HFF-Myc (cell line): ENCODE measurements at regions not wholly inside any gene's neighbourhood (a gene's known extent, or its start where the extent isn't known, plus 50 kb on each side); places are given as distances from the start of the nearest gene placed in this dataset.

Experiments
- DNase-seq: peaks from one replicate; pipeline ENCODE4 v3.0.0-alpha.2; 2011; ENCODE audit warnings: low read depth; ENCODE audit errors: extremely low read depth
- H3K4me3 ChIP-seq: replicated peaks from 2 replicates; pipeline ENCODE4 v1.5.1; 2011; ENCODE audit warnings: low read depth, mild to moderate bottlenecking, control low read depth, low read length
- TF ChIP-seq, protein P1 (sequence below): IDR thresholded peaks from 2 replicates; pipeline ENCODE4 v1.5.1; 2012; ENCODE audit warnings: mild to moderate bottlenecking, low read depth, low read length, control low read depth; ENCODE audit errors: missing control alignments

GRCh38 chr16:86895606-86896005, 317.3 kb downstream of the FOXL1 start:
- no peak overlapping the region for H3K4me3 ChIP-seq
- DNase-seq = no peak
- TF ChIP-seq, protein P1, sequence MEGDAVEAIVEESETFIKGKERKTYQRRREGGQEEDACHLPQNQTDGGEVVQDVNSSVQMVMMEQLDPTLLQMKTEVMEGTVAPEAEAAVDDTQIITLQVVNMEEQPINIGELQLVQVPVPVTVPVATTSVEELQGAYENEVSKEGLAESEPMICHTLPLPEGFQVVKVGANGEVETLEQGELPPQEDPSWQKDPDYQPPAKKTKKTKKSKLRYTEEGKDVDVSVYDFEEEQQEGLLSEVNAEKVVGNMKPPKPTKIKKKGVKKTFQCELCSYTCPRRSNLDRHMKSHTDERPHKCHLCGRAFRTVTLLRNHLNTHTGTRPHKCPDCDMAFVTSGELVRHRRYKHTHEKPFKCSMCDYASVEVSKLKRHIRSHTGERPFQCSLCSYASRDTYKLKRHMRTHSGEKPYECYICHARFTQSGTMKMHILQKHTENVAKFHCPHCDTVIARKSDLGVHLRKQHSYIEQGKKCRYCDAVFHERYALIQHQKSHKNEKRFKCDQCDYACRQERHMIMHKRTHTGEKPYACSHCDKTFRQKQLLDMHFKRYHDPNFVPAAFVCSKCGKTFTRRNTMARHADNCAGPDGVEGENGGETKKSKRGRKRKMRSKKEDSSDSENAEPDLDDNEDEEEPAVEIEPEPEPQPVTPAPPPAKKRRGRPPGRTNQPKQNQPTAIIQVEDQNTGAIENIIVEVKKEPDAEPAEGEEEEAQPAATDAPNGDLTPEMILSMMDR = no peak

DNA sequence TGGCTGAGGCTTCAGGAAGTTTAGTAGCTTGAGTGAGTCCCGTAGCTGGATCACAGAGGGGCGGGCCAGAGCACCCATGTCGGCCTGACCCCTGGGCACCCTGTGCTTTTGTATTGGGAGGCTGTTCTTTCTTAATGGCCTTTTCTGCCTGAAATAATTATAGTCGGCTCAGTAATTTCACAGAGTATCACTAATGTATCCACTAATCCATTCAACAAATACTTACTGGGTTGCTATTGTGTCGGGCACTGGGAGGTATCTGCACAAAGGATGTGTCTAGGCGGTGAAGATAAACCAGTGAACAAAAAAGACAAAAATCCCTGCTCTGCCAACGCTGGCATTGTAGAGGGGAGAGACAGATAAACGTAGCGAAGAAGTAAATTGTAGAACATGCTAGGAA, 318.6 kb downstream of the FOXL1 start:
- no peak for DNase-seq
- TF ChIP-seq, protein P1 = no peak
- no peak overlapping the region for H3K4me3 ChIP-seq

DNA sequence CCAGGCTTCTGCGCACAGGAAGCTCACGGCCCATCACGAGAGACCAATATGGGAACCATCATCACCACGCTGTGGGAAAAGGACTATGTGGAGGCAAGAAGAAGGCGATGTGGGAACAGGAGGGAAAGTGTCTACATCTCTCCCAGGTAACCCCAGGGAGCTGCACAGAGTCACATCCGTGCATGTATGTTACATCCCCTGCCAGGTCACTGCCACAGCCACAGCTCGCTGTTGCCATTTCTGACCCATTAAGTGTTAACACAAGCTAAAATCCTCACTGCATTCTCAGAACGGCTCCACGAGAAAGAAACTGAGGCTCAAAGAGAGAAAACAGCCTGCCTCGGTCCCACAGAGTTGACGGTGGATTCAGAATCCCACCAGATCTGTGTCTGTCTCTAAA, 319.1 kb downstream of the FOXL1 start:
- TF ChIP-seq, protein P1 = no peak
- DNase-seq = no peak
- H3K4me3 ChIP-seq = no peak overlapping the region

GRCh38 chr16:86898386-86898785, 320.0 kb downstream of the FOXL1 start:
- DNase-seq = no peak
- TF ChIP-seq, protein P1 = no peak
- no peak overlapping the region for H3K4me3 ChIP-seq

DNA sequence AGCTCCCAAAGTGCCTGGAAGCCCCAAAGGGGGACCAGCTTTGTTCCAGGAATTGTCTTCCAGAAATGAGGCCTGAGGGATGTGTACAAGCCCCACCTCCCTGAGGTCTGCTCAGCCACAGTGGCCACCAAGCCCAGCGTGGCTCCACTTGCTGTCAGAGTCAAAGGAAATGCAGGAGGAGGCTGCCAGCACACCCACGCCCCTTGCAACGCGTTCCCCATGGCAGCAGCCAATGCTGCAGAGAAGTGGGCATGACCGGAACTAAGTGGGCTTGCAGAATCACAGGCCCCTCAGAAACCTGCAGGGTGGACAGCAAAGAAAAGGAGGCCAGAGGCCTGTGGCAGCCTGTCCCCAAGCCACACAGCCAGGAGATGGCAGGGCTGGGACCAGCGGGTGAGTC, 320.8 kb downstream of the FOXL1 start:
- H3K4me3 ChIP-seq = no peak overlapping the region
- TF ChIP-seq, protein P1 = no peak
- no peak for DNase-seq

GRCh38 chr16:86899757-86900156, 321.4 kb downstream of the FOXL1 start:
- no peak for DNase-seq
- TF ChIP-seq, protein P1 = no peak
- H3K4me3 ChIP-seq = no peak overlapping the region

DNA sequence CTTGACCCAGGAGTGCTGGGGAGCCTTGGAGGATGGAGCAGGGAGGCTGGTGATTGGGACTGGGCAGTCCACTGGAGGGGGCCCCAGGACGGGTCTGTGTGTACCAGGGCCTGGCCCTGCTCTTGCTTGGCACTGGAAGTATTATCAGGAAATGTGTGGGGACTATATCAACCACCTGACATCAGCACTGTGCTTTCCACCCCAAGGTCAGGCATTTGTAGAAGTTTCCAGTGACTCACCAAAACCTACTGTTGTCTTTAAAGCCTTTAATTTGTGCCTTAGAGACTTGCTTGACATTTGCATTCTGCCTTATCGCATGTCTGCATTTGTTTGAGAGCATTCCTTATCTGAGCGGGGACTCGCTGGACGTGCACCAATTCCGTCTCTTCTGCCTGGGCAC, 323.1 kb downstream of the FOXL1 start:
- TF ChIP-seq, protein P1 = no peak
- DNase-seq = no peak
- H3K4me3 ChIP-seq = no peak overlapping the region
